Trophoblast cell (in vitro differentiated cells and primary cell): ENCODE measurements at regions not wholly inside any gene's neighbourhood (a gene's known extent, or its start where the extent isn't known, plus 50 kb on each side); places are given as distances from the start of the nearest gene placed in this dataset.

ENCODE experiments used
- DNase-seq, 2 donors: peaks; one replicate each; pipeline ENCODE4 v3.0.0-alpha.2; 2016
- H2AFZ ChIP-seq: 2 replicates; pipeline ENCODE4 v1.6.1; 2013; ENCODE audit warnings: low read length, moderate library complexity, mild to moderate bottlenecking; ENCODE audit not compliant: insufficient read depth, poor library complexity
- H2AK5ac ChIP-seq: 2 replicates; pipeline ENCODE4 v1.6.1; 2013; ENCODE audit warnings: mild to moderate bottlenecking, low read length
- H2BK120ac ChIP-seq: 2 replicates; pipeline ENCODE4 v1.6.1; 2013; ENCODE audit warnings: low read length, mild to moderate bottlenecking, moderate library complexity; ENCODE audit not compliant: insufficient read depth, poor library complexity
- H2BK12ac ChIP-seq: 2 replicates; pipeline ENCODE4 v1.6.1; 2013; ENCODE audit warnings: mild to moderate bottlenecking, low read length, moderate library complexity
- H2BK5ac ChIP-seq: 2 replicates; pipeline ENCODE4 v1.6.1; 2013; ENCODE audit warnings: low read length, low read depth, moderate library complexity, mild to moderate bottlenecking; ENCODE audit not compliant: poor library complexity
- H3K14ac ChIP-seq: 2 replicates; pipeline ENCODE4 v1.6.1; 2013; ENCODE audit warnings: mild to moderate bottlenecking, low read length
- H3K18ac ChIP-seq: 2 replicates; pipeline ENCODE4 v1.6.1; 2013; ENCODE audit warnings: mild to moderate bottlenecking, low read length
- H3K23ac ChIP-seq: 2 replicates; pipeline ENCODE4 v1.6.1; 2013; ENCODE audit warnings: low read length
- H3K27ac ChIP-seq: 2 replicates; pipeline ENCODE4 v1.5.1; 2013; ENCODE audit warnings: low read depth, mild to moderate bottlenecking, inconsistent platforms, low read length, moderate library complexity
- H3K27me3 ChIP-seq: 2 replicates; pipeline ENCODE4 v1.6.1; 2013; ENCODE audit warnings: inconsistent platforms, mild to moderate bottlenecking, low read length, moderate library complexity; ENCODE audit not compliant: insufficient read depth
- H3K36me3 ChIP-seq, 2 experiments: 1 replicate in 1 of 2; 2 replicates in 1 of 2; pipeline ENCODE4 v1.6.1; 2013; ENCODE audit warnings: low read length in 2 of 2, mild to moderate bottlenecking in 2 of 2, moderate library complexity in 1 of 2; ENCODE audit not compliant: insufficient read depth in 2 of 2, control insufficient read depth in 1 of 2
- H3K4ac ChIP-seq: 2 replicates; pipeline ENCODE4 v1.6.1; 2013; ENCODE audit warnings: low read depth, mild to moderate bottlenecking, low read length, moderate library complexity
- H3K4me1 ChIP-seq, 2 experiments: 1 replicate in 1 of 2; 2 replicates in 1 of 2; pipeline ENCODE4 v1.6.1; 2013; ENCODE audit warnings: low read length in 2 of 2, mild to moderate bottlenecking in 2 of 2, moderate library complexity in 1 of 2; ENCODE audit not compliant: insufficient read depth in 2 of 2, control insufficient read depth in 1 of 2
- H3K4me2 ChIP-seq: 2 replicates; pipeline ENCODE4 v1.6.1; 2013; ENCODE audit warnings: inconsistent platforms, mild to moderate bottlenecking, low read length, moderate library complexity
- H3K4me3 ChIP-seq: 2 replicates; pipeline ENCODE4 v1.5.1; 2013; ENCODE audit warnings: mild to moderate bottlenecking, low read depth, low read length, inconsistent platforms
- H3K79me1 ChIP-seq: one replicate; pipeline ENCODE4 v1.6.1; 2013; ENCODE audit warnings: low read length
- H3K79me2 ChIP-seq: 2 replicates; pipeline ENCODE4 v1.6.1; 2013; ENCODE audit warnings: low read length, mild to moderate bottlenecking; ENCODE audit not compliant: control insufficient read depth, insufficient read depth, poor library complexity
- H3K9ac ChIP-seq: 2 replicates; pipeline ENCODE4 v1.6.1; 2013; ENCODE audit warnings: mild to moderate bottlenecking, low read length
- H3K9me3 ChIP-seq: 2 replicates; pipeline ENCODE4 v1.6.1; 2013; ENCODE audit warnings: low read depth, mild to moderate bottlenecking, control low read depth, inconsistent platforms, low read length; ENCODE audit not compliant: insufficient read depth
- H4K12ac ChIP-seq: 2 replicates; pipeline ENCODE4 v1.6.1; 2013; ENCODE audit warnings: low read depth, mild to moderate bottlenecking, low read length, moderate library complexity
- H4K8ac ChIP-seq: 2 replicates; pipeline ENCODE4 v1.6.1; 2013; ENCODE audit warnings: low read depth, mild to moderate bottlenecking, low read length, moderate library complexity
- H4K91ac ChIP-seq: one replicate; pipeline ENCODE4 v1.6.1; 2013; ENCODE audit warnings: low read depth, mild to moderate bottlenecking, low read length, moderate library complexity
- WGBS: extraction: QIAGEN DNeasy Blood & Tissue Kit; methylation state at CpG from one replicate; pipeline ENCODE4 v1.1.7; 2013; ENCODE audit warnings: missing lambda C conversion rate; ENCODE audit not compliant: insufficient read length, insufficient coverage; ENCODE audit errors: extremely low coverage; 5-methylcytosine and 5-hydroxymethylcytosine counted together

- H2AK5ac ChIP-seq, result no peak overlapping the region
- no peak overlapping the region for H3K4me3 ChIP-seq
- H4K8ac ChIP-seq, result no peak overlapping the region
- H3K4ac ChIP-seq, result no peak overlapping the region
- H3K9me3 ChIP-seq, result no peaks in the 10 kb centered on the region
- WGBS, result no CpG with 5 or more reads among the region's 5 CpGs
- no peaks in the 10 kb centered on the region for H3K79me2 ChIP-seq
- DNase-seq, result no peak
- no peaks in the 10 kb centered on the region for H3K36me3 ChIP-seq
- H3K14ac ChIP-seq, result no peak overlapping the region
- H3K4me1 ChIP-seq, result no peaks in the 10 kb centered on the region
- no peak overlapping the region for H3K9ac ChIP-seq
- no peak overlapping the region for H4K12ac ChIP-seq
- H2AFZ ChIP-seq, result no peak overlapping the region
- H3K4me2 ChIP-seq, result no peak overlapping the region
- no peak overlapping the region for H3K23ac ChIP-seq
- no peak overlapping the region for H2BK5ac ChIP-seq
- H3K18ac ChIP-seq, result no peak overlapping the region
- H2BK120ac ChIP-seq, result no peak overlapping the region
- H4K91ac ChIP-seq, result no peak overlapping the region
- no peaks in the 10 kb centered on the region for H3K79me1 ChIP-seq
- no peaks in the 10 kb centered on the region for H3K27me3 ChIP-seq
- H3K27ac ChIP-seq, result no peak overlapping the region
- H2BK12ac ChIP-seq, result no peak overlapping the region
Observed at GRCh38 chr2:83594241-83595120, 864.6 kb downstream of the SUCLG1 start.

- Histone ChIP-seq H3K14ac (no peak overlapping the region), H3K9ac (no peak overlapping the region), H3K4me3 (no peak overlapping the region), H3K4me1 (no peaks in the 10 kb centered on the region), H3K79me1 (no peaks in the 10 kb centered on the region), H2BK12ac (no peak overlapping the region), H3K23ac (no peak overlapping the region), H4K8ac (no peak overlapping the region), H3K4me2 (no peak overlapping the region), H2AFZ (no peak overlapping the region), H3K79me2 (no peaks in the 10 kb centered on the region), H3K4ac (no peak overlapping the region), H3K27me3 (no peaks in the 10 kb centered on the region), H2AK5ac (no peak overlapping the region), H3K9me3 (no peaks in the 10 kb centered on the region), H4K12ac (no peak overlapping the region), H4K91ac (no peak overlapping the region), H3K27ac (no peak overlapping the region), H2BK120ac (no peak overlapping the region), H3K18ac (no peak overlapping the region), H2BK5ac (no peak overlapping the region), H3K36me3 (no peaks in the 10 kb centered on the region)
- no peak for DNase-seq
- WGBS, result 100% methylated on average over 1 of the region's 4 CpGs
Observed at GRCh38 chr2:83587309-83587708, 871.8 kb downstream of the SUCLG1 start.

GRCh38 chr2:83585250-83585649, 873.8 kb downstream of the SUCLG1 start:
- no peaks in the 10 kb centered on the region for H3K36me3 ChIP-seq

GRCh38 chr2:83584672-83585071, 874.4 kb downstream of the SUCLG1 start:
- Histone ChIP-seq H3K18ac (no peak overlapping the region), H3K79me1 (no peaks in the 10 kb centered on the region), H3K4me1 (no peaks in the 10 kb centered on the region), H3K9me3 (no peaks in the 10 kb centered on the region), H3K14ac (no peak overlapping the region), H4K12ac (no peak overlapping the region), H4K91ac (no peak overlapping the region), H3K4me3 (no peak overlapping the region), H3K27ac (no peak overlapping the region), H3K9ac (no peak overlapping the region), H4K8ac (no peak overlapping the region), H2BK120ac (no peak overlapping the region), H2BK5ac (no peak overlapping the region), H3K4me2 (no peak overlapping the region), H3K4ac (no peak overlapping the region), H2BK12ac (no peak overlapping the region), H3K23ac (no peak overlapping the region), H3K36me3 (no peaks in the 10 kb centered on the region), H2AFZ (no peak overlapping the region), H3K27me3 (no peaks in the 10 kb centered on the region), H3K79me2 (no peaks in the 10 kb centered on the region), H2AK5ac (no peak overlapping the region)
- WGBS, result no CpG with 5 or more reads among the region's 3 CpGs
- no peak for DNase-seq

More at GRCh38 chr2:83585250-83585649, 873.8 kb downstream of the SUCLG1 start:
- no peak overlapping the region for H3K4me3 ChIP-seq
- H2BK5ac ChIP-seq, result no peak overlapping the region
- no peak overlapping the region for H3K9ac ChIP-seq
- H3K27me3 ChIP-seq, result no peaks in the 10 kb centered on the region
- no peak overlapping the region for H2BK120ac ChIP-seq
- H3K9me3 ChIP-seq, result no peaks in the 10 kb centered on the region
- H3K14ac ChIP-seq, result no peak overlapping the region
- H4K91ac ChIP-seq, result no peak overlapping the region
- H2AFZ ChIP-seq, result no peak overlapping the region
- no CpG with 5 or more reads among the region's 2 CpGs for WGBS
- H2AK5ac ChIP-seq, result no peak overlapping the region
- H2BK12ac ChIP-seq, result no peak overlapping the region
- H4K8ac ChIP-seq, result no peak overlapping the region
- H3K18ac ChIP-seq, result no peak overlapping the region
- no peaks in the 10 kb centered on the region for H3K4me1 ChIP-seq
- no peak overlapping the region for H3K23ac ChIP-seq
- H3K79me1 ChIP-seq, result no peaks in the 10 kb centered on the region
- H3K27ac ChIP-seq, result no peak overlapping the region
- H4K12ac ChIP-seq, result no peak overlapping the region
- no peak for DNase-seq
- H3K79me2 ChIP-seq, result no peaks in the 10 kb centered on the region
- no peak overlapping the region for H3K4ac ChIP-seq
- no peak overlapping the region for H3K4me2 ChIP-seq
